T-helper 1 cell treated with Interleukin-12 subunit alpha and Interleukin-12 subunit beta and Interleukin-4 antibody, amounts not matched to agents 30 μg/mL and 1 μg/mL, for 36 hours (primary cell): ENCODE measurements at regions not wholly inside any gene's neighbourhood (a gene's known extent, or its start where the extent isn't known, plus 50 kb on each side); places are given as distances from the start of the nearest gene placed in this dataset.
"Not testable (repeated sequence)": the region's sequence is repeated elsewhere in the genome, so short reads cannot be mapped to it uniquely, and the experiment has no call there.

Experiments
- H3K27ac Mint-ChIP-seq: one replicate; pipeline ENCODE4 v1.8.0; 2021; ENCODE audit warnings: mild to moderate bottlenecking, mixed read lengths
- H3K27me3 Mint-ChIP-seq: one replicate; pipeline ENCODE4 v1.8.0; 2021; ENCODE audit warnings: low read depth, mixed read lengths
- H3K36me3 Mint-ChIP-seq: one replicate; pipeline ENCODE4 v1.8.0; 2021; ENCODE audit warnings: low read depth, mixed read lengths
- H3K4me1 Mint-ChIP-seq: one replicate; pipeline ENCODE4 v1.8.0; 2021; ENCODE audit warnings: low read depth, mixed read lengths
- H3K4me3 Mint-ChIP-seq: one replicate; pipeline ENCODE4 v1.8.0; 2021; ENCODE audit warnings: mild to moderate bottlenecking, moderate library complexity, mixed read lengths
- H3K9me3 Mint-ChIP-seq: one replicate; pipeline ENCODE4 v1.8.0; 2021; ENCODE audit warnings: mixed read lengths

DNA sequence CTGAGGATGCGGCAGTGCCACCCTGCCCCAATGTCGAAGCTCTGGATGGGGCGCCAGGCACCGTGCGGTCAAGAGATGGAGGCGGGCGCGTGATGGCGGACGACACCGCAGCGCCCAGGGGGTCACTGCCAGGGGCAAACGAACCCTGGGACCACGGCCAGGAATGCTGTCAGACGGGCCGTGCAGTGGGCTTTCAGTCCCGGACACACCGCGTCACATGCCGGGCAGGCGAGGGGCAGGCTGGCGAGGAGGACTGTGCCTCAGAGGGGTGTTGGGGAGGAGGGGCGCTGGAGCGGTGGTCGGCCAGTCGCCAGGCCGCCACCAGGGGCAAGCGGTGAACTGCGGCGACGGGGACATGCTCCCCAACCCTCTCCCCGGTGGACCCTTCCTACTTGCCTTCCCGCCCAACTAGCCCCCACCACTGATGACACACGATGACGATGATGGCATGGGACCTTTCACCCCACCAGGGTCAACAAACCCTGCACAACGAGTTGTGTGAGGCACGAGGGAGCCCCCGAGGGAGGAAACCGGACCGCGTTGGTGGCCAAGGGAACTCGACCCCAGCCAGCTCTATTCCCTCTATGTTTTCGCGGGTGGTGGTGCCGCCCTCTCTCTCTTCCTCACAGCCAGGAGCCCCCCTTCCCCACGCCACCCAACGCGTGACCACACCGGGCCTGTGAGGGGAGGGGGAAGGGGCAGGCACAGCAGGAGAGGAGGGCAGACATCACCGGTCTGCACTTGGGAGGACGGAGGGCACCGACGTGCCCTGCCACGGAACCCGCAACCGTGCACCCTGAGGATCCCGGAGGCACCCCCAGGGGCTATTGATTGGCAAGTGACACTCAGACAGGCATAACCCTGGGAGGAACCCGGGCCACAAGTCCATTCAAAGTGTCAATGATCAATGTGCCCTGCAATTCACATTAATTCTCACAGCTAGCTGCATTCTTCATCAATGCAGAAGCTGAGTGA lies 1960.9 kb upstream of the DEFB115 start:
- Mint-ChIP-seq H3K4me1 (no peaks in the 10 kb centered on the region), H3K9me3 (peaks cover 27% of the 10 kb centered on the region), H3K27me3 (no peaks in the 10 kb centered on the region), H3K4me3 (no peak overlapping the region), H3K27ac (no peak overlapping the region), H3K36me3 (peaks cover 9% of the 10 kb centered on the region)

DNA sequence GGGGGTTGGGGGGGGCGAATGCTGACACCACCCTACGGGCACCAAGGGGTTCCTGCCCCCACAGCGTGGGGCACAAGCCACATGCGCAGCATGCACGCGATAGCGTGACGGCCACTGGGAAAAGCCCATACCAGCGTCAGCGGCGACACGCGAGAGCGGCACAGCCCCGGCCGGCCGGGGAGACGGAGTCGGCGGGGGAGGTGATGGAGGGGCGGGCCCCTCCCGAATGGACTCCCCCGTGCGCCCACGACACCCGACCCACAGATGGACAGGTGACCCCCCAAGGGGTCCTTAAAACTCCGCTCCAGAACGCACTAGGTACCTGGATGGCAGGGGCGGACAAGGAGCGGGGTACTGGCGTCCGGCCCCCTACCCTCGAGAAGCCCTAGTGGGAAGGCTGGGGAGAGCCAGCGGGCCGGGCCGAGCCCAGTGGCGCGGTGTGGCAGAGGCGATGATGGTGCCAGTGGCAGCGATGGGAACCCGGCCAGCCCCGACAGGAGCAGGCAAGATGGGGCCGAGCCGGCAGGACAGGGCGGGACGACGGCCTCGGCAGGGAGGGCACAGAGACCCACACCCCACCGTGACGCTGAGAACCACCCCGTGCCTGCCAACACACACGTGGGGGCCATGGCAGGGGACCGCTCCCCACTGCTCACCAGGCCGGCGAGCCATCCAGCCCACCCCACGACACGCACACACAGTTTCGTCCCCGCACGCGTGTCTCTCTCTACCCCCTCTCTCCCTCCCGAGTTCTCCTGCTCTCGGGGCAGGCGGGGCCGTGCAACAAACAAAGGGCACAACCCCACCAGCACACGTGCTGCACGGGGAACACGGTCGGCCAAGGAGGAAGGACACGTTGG lies 1959.8 kb upstream of the DEFB115 start:
- H3K4me1 Mint-ChIP-seq: no peaks in the 10 kb centered on the region
- peaks cover 27% of the 10 kb centered on the region for H3K9me3 Mint-ChIP-seq
- peaks cover 9% of the 10 kb centered on the region for H3K36me3 Mint-ChIP-seq
- H3K27ac Mint-ChIP-seq: no peak overlapping the region
- no peak overlapping the region for H3K4me3 Mint-ChIP-seq
- no peaks in the 10 kb centered on the region for H3K27me3 Mint-ChIP-seq

DNA sequence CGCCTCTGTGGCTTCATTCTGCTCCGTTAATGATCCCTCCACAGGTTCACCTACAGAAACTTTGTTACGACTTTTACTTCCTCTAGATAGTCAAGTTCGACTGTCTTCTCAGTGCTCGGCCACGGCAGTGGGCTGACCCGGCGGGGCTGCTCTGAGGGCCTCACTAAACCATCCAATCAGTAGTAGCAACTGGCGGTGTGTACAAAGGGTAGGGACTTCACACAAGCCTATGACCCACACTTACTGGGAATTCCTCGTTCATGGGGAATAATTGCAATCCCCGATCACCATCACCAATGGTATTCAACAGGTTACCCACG lies 1959.2 kb upstream of the DEFB115 start:
- Mint-ChIP-seq H3K9me3 (peaks cover 31% of the 10 kb centered on the region), H3K4me3 (no peak overlapping the region), H3K36me3 (peaks cover 9% of the 10 kb centered on the region), H3K27me3 (no peaks in the 10 kb centered on the region), H3K27ac (no peak overlapping the region), H3K4me1 (no peaks in the 10 kb centered on the region)

DNA sequence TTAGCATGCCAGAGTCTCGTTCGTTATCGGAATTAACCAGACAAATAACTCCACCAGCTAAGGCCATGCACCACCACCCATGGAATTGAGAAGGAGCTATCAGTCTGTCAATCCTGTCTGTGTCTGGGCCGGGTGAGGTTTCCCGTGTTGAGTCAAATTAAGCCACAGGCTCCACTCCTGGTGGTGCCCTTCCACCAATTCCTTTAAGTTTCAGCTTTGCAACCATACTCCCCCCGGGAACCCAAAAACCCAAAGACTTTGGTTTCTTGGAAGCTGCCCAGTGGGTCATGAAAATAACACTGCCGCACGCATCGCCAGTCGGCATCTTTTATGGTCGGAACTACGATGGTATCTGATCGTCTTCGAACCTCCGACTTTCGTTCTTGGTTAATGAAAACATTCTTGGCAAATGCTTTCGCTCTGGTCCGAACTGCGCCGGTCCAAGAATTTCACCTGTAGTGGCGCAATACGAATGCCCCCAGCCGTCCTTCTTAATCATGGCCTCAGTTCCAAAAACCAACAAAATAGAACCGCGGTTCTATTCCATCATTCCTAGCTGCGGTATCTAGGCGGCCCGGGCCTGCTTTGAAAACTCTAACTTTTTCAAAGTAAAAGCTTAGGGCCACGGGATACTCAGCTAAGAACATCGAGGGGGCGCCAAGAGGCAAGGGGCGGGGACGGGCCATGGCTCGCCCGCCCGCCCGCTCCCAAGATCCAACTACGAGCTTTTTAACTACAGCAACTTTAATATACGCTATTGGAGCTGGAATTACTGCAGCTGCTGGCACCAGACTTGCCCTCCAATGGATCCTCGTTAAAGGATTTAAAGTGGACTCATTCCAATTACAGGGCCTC lies 1958.5 kb upstream of the DEFB115 start:
- Mint-ChIP-seq H3K27ac (no peak overlapping the region), H3K36me3 (peaks cover 9% of the 10 kb centered on the region), H3K4me3 (no peak overlapping the region), H3K27me3 (no peaks in the 10 kb centered on the region), H3K4me1 (no peaks in the 10 kb centered on the region), H3K9me3 (peaks cover 34% of the 10 kb centered on the region)

DNA sequence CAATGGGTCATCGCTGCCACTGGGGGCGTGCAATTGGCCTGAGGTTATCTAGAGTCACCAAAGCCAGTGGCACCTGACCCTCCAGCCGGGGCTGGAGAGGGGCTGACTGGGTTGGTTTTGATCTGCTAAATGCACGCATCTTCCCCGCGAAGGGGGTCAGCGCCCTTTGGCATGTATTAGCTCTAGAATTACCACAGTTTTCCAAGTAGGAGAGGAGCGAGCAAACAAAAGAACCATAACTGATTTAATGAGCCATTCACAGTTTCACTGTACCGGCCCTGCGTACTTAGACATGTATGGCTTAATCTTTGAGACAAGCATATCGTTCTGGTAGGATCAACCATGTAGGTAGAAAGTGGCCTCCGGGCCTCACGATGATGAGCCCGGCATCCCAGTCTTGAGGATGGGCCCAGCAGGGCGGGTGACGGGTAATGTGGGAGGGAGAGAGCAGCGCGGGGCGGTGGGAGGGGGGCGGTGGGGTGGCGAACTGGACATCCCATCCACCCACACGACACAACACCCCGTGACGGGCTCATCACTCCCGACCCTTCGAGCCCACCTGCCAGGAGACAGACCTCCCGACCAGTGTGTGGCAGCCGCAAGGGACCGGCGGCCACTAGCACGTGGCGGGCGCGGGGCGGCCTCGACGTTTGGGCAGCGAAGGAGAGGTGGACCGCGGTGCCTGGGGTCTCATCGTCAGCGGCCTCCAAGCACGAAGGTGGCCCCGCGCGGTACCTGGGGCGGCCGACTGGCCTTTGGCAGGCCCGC lies 1957.5 kb upstream of the DEFB115 start:
- Mint-ChIP-seq H3K36me3 (peaks cover 9% of the 10 kb centered on the region), H3K9me3 (peaks cover 42% of the 10 kb centered on the region), H3K4me1 (peaks cover 4% of the 10 kb centered on the region), H3K27me3 (no peaks in the 10 kb centered on the region), H3K27ac (no peak overlapping the region), H3K4me3 (no peak overlapping the region)

DNA sequence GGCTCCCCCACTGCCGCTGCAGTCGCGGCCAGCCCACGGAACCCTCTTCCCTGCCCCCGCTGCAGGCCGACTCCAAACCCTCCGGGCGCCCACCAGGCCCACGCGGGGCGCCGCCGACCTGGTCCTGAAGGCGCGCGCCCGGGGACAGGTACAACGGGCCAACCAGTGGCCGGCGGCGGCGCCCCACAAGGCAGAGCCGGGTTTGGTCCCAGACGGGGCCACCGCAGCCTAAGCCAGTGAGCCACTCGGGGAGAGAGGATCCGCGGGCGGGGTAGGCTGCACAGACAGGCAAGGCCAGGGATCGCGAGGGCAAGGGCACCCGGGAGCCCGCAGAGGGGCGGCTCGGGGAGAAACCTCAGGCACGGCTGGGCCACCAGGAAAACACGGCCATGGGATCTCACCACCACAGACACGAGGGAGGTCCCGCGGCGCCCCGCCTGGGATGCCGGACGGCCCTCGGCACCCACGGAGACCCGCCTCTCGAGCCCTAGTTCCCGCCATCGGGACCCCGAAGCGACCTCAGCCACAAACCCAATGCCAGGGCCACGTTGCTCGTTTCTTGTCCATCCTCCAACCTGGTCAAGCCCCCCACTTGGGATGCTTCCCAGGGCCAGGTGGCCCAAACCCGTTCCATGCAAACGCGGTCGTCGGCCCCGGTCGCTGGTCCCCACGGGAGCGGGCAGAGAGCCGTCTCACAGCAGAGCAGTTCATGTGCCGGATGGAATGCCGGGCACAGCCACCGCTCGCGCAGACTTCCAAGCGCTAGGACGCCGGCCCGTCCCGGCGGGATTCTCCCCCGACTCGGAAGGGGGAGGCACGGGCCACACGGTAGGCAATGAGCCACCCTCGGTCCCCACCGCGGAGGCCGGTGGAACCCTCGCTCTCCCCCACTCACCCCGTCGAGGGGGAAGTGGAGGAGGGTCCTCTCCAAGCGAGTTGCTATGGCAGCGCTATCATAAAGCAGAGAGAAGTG lies 1956.6 kb upstream of the DEFB115 start:
- no peak overlapping the region for H3K4me3 Mint-ChIP-seq
- H3K27ac Mint-ChIP-seq: no peak overlapping the region
- peaks cover 13% of the 10 kb centered on the region for H3K4me1 Mint-ChIP-seq
- no peaks in the 10 kb centered on the region for H3K27me3 Mint-ChIP-seq
- H3K9me3 Mint-ChIP-seq: peaks cover 51% of the 10 kb centered on the region
- H3K36me3 Mint-ChIP-seq: peaks cover 9% of the 10 kb centered on the region

DNA sequence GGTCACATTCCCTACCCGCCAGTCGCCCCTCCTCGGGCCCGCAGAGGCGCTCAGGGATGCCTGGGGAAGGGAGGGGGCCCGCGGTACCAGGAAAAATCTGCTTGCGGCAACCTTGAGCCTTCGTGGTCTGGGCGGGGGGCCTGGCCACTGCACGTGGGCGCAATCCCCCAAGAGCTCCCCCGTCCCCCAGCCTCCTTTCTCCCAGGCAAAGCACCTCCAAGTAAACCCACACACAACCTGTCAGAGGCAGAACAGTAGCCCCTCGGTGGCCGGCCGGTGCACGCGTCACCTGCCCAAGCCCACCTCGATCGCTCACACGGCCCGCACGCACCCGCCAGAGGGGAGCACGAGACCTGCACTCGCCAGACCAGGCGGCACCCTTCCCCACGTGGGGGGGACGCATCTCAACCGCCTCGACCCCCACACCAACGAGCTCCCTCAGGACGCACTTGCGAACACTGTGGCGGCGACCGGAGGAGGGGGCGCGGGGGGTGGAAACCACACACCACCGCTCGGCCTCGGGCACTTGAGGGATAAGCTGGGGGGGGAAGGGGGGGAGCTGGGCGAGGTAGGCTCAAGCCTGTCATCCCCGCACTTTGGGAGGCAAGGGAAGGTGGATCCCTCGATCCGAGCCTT lies 1955.7 kb upstream of the DEFB115 start:
- Mint-ChIP-seq H3K27ac (no peak overlapping the region), H3K4me3 (no peak overlapping the region), H3K4me1 (peaks cover 21% of the 10 kb centered on the region), H3K9me3 (peaks cover 57% of the 10 kb centered on the region), H3K27me3 (no peaks in the 10 kb centered on the region), H3K36me3 (peaks cover 9% of the 10 kb centered on the region)

DNA sequence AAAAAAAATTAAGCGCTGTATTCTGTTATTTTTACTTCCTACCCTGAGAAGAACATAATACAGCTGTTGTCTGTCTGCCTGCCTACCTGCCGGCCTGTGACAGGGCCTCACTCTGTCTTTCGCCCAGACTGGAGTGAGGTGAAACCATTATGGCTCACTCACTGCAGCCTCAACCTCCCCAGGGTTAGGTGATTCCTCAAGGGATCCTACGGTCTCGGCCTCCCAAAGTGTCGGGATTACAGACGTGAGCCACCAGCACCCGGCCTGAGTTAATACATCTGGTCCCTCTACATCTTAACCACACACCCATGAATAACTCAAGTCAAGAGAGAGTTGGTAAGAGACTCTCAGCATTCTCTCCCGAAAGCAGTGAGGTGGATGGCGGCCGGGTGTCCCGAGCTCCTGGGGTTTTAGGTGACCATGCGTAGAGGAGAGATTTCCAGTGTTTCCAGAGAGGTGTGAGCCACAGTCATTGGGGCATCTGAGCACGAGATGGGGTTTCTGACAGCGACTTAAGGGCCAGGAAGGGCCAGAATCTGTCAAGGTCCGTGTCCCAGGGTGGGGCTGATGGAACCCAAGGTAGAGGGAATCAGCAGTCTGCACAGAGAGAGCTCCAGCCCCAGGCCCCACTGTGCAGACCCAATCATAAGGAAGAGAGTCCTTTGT lies 1954.4 kb upstream of the DEFB115 start:
- Mint-ChIP-seq H3K9me3 (peaks cover 56% of the 10 kb centered on the region), H3K27ac (no peak overlapping the region), H3K4me1 (peaks cover 27% of the 10 kb centered on the region), H3K4me3 (no peak overlapping the region), H3K36me3 (peaks cover 10% of the 10 kb centered on the region), H3K27me3 (no peaks in the 10 kb centered on the region)

DNA sequence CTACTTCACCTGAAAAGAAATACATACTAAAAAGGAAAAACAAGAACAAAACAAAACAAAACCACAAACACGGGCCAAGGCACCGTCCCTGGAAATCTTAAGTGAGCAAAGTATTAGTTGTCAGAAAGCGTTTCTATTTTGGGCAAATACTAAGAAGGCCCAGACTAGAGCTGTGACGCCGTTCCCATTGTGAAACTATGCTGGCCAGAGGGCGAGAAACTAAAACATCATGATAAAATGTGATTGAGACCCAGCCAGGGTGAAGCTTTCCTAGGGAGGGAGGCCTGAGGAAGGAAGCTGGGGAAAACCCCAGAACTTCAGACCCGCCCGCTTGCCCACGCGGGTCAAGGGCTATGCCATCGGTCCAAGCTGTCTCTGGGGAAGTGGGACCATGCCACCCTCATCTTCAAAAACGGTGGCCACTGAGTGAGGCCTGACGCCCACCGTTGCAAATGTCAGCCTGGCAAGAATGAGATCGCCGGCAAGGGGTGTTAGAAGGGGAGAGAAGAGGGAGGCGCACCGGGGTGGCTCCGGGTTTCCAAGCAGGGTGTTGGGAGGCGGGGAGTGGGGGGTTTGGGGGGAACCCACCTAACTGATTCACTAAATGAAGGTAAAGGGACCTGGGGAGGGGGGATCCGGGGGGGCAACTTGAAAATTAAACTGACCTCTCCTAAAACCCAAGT lies 1950.9 kb upstream of the DEFB115 start:
- no peaks in the 10 kb centered on the region for H3K27me3 Mint-ChIP-seq
- peaks cover 40% of the 10 kb centered on the region for H3K4me1 Mint-ChIP-seq
- H3K4me3 Mint-ChIP-seq: peak overlapping the region; percentile 75
- peaks cover 11% of the 10 kb centered on the region for H3K36me3 Mint-ChIP-seq
- peak overlapping the region; percentile 95 for H3K27ac Mint-ChIP-seq
- H3K9me3 Mint-ChIP-seq: peaks cover 49% of the 10 kb centered on the region

DNA sequence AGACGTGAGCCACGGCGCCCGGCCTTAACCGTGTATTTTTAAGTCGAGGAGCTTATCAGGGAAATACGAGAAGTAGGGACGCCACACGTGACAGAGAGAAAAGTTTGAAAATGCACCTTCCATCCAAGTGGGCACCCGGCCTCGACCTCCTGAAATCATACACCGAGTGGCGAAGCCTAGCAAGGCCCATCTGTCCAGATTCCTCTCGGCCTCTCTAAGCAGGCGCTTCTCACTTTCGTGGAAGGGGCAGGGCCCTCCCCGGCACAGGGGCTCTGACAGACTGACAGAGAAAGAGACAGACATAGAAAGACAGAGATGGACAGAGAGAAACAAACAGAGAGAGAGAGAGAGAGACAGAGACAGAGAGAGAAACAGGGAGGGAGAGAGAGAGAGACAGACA lies 1950.0 kb upstream of the DEFB115 start:
- Mint-ChIP-seq H3K36me3 (peaks cover 11% of the 10 kb centered on the region), H3K9me3 (peaks cover 56% of the 10 kb centered on the region), H3K4me1 (peaks cover 40% of the 10 kb centered on the region), H3K4me3 (peak overlapping the region; percentile 29), H3K27ac (peak overlapping the region; percentile 50)
- not testable (repeated sequence) for H3K27me3 Mint-ChIP-seq

DNA sequence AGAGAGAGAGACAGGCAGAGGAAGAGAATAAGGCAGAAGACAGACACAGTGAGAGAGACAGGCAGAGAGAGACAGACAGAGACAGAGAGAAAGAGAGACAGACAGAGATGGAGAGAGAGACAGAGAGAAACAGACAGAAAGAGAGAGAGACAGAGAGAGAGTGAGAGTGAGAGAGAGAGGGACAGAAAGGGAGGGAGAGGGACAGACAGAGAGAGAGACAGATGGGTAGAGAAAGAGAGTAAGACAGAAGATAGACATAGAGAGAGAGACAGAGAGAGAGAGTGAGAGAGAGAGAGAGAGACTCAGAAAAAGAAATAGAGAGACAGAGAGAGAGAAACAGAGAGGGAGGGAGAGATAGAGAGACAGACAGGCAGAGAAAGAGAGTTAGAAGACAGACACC lies 1948.5 kb upstream of the DEFB115 start:
- Mint-ChIP-seq H3K4me1 (peaks cover 43% of the 10 kb centered on the region), H3K4me3 (peak overlapping the region; percentile 22), H3K27ac (peak overlapping the region; percentile 42), H3K36me3 (peaks cover 14% of the 10 kb centered on the region), H3K9me3 (peaks cover 59% of the 10 kb centered on the region)
- not testable (repeated sequence) for H3K27me3 Mint-ChIP-seq

DNA sequence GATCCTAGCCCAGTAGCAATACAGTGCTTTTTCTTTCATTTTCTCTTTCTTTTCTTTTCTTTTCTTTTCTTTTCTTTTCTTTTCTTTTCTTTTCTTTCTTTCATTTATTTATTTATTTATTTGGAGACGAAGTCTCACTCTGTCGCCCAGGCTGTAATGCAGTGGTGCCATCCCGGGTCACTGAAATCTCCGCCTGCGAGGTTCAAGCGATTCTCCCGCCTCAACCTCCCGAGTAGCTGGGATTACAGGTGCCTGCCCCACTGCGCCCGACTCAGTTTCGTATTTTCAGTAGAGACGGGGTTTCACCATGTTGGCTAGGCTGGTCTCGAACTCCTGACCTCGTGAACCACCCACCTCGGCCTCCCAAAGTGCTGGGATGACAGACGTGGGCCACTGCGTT lies 1948.0 kb upstream of the DEFB115 start:
- peak overlapping the region; percentile 22 for H3K4me3 Mint-ChIP-seq
- not testable (repeated sequence) for H3K27me3 Mint-ChIP-seq
- peaks cover 43% of the 10 kb centered on the region for H3K4me1 Mint-ChIP-seq
- peak overlapping the region; percentile 42 for H3K27ac Mint-ChIP-seq
- peaks cover 61% of the 10 kb centered on the region for H3K9me3 Mint-ChIP-seq
- peaks cover 14% of the 10 kb centered on the region for H3K36me3 Mint-ChIP-seq
